WTC11 (cell line): ENCODE measurements at regions not wholly inside any gene's neighbourhood (a gene's known extent, or its start where the extent isn't known, plus 50 kb on each side); places are given as distances from the start of the nearest gene placed in this dataset.
A peak's percentile ranks its signal among the peaks of the same experiment; 100 is the strongest.

ENCODE experiments used
- ATAC-seq: fragments of 200-7000 bp; cut with Tn5 transposase; 2 replicates; pipeline ENCODE4 v1.10.0; 2021; ENCODE audit warnings: mild to moderate bottlenecking, moderate library complexity
- CTCF ChIA-PET: fragments of 300-600 bp; sonication (Branson Sonifier 250); formaldehyde crosslinking; loops from one replicate; lab custom pipeline; 2021; ENCODE audit warnings: antibody characterized with exemption; lab: Charles Lee
- POLR2A ChIA-PET: fragments of 350-600 bp; sonication (Branson Sonifier 250); formaldehyde crosslinking; loops from one replicate; lab custom pipeline; 2021; ENCODE audit warnings: antibody characterized with exemption; lab: Charles Lee
- DNase-seq: peaks from one replicate; pipeline ENCODE4 v3.0.0; 2021; ENCODE audit warnings: low spot score
- H3K27ac Mint-ChIP-seq: 2 replicates; pipeline ENCODE4 v1.8.0; 2021; ENCODE audit warnings: mixed read lengths
- H3K27me3 Mint-ChIP-seq: 2 replicates; pipeline ENCODE4 v1.8.0; 2021; ENCODE audit warnings: low read depth, mild to moderate bottlenecking, moderate library complexity, mixed read lengths
- H3K36me3 Mint-ChIP-seq: 2 replicates; pipeline ENCODE4 v1.8.0; 2021; ENCODE audit warnings: mixed read lengths
- H3K4me1 Mint-ChIP-seq: 2 replicates; pipeline ENCODE4 v1.8.0; 2022; ENCODE audit warnings: mixed read lengths
- H3K4me3 Mint-ChIP-seq: 2 replicates; pipeline ENCODE4 v1.8.0; 2021; ENCODE audit warnings: mild to moderate bottlenecking, moderate library complexity, mixed read lengths
- H3K9me3 Mint-ChIP-seq: 2 replicates; pipeline ENCODE4 v1.8.0; 2021; ENCODE audit warnings: mixed read lengths
- CREM ChIP-seq: sonication (generic); formaldehyde crosslinking; IDR thresholded peaks from 2 replicates; pipeline ENCODE4 v1.8.1; 2022; ENCODE audit warnings: mild to moderate bottlenecking, missing genetic modification reagents, moderate library complexity
- ELF4 ChIP-seq: sonication (generic); formaldehyde crosslinking; IDR thresholded peaks from 2 replicates; pipeline ENCODE4 v1.8.1; 2022; ENCODE audit warnings: low read depth, mild to moderate bottlenecking, moderate library complexity, missing genetic modification reagents
- FOXJ3 ChIP-seq: sonication (generic); formaldehyde crosslinking; IDR thresholded peaks from 2 replicates; pipeline ENCODE4 v1.9.0; 2021; ENCODE audit warnings: missing genetic modification reagents, mild to moderate bottlenecking, borderline replicate concordance
- GABPB1 ChIP-seq: sonication (generic); formaldehyde crosslinking; IDR thresholded peaks from 2 replicates; pipeline ENCODE4 v1.8.1; 2023; ENCODE audit warnings: mild to moderate bottlenecking, missing genetic modification reagents
- GRHL2 ChIP-seq: fragments of 250-450 bp; sonication (Bioruptor Pico); IDR thresholded peaks from 2 replicates; pipeline ENCODE4 v1.8.0; 2022; ENCODE audit warnings: mild to moderate bottlenecking, moderate library complexity; ENCODE audit not compliant: insufficient replicate concordance, severe bottlenecking
- HMGA2 ChIP-seq: fragments of 250-450 bp; sonication (Bioruptor Pico); IDR thresholded peaks from 2 replicates; pipeline ENCODE4 v1.4.0; 2021; ENCODE audit warnings: mild to moderate bottlenecking, moderate library complexity
- IRF2 ChIP-seq: sonication (generic); formaldehyde crosslinking; IDR thresholded peaks from 2 replicates; pipeline ENCODE4 v1.8.0; 2022; ENCODE audit warnings: low read depth, missing genetic modification reagents, borderline replicate concordance
- NR1H2 ChIP-seq: sonication (generic); formaldehyde crosslinking; IDR thresholded peaks from 2 replicates; pipeline ENCODE4 v1.9.0; 2021; ENCODE audit warnings: mild to moderate bottlenecking, moderate library complexity, missing genetic modification reagents
- OVOL2 ChIP-seq: fragments of 250-450 bp; sonication (Bioruptor Pico); IDR thresholded peaks from 2 replicates; pipeline ENCODE4 v1.9.0; 2021; ENCODE audit warnings: mild to moderate bottlenecking, borderline replicate concordance
- SP1 ChIP-seq: sonication (generic); formaldehyde crosslinking; conservative IDR thresholded peaks from 2 replicates; pipeline ENCODE4 v1.8.1; 2022; ENCODE audit warnings: missing genetic modification reagents
- ZBTB43 ChIP-seq: sonication (generic); formaldehyde crosslinking; IDR thresholded peaks from 2 replicates; pipeline ENCODE4 v1.8.1; 2023; ENCODE audit warnings: mild to moderate bottlenecking, missing genetic modification reagents
- ZMAT4 ChIP-seq: fragments of 250-450 bp; sonication (Bioruptor Pico); IDR thresholded peaks from 2 replicates; pipeline ENCODE4 v1.9.0; 2021; ENCODE audit warnings: mild to moderate bottlenecking
- ZNF396 ChIP-seq: fragments of 250-450 bp; sonication (Bioruptor Pico); IDR thresholded peaks from 2 replicates; pipeline ENCODE4 v1.8.0; 2021; ENCODE audit warnings: mild to moderate bottlenecking, moderate library complexity, borderline replicate concordance
- ZNF671 ChIP-seq: fragments of 250-450 bp; sonication (Bioruptor Pico); IDR thresholded peaks from 2 replicates; pipeline ENCODE4 v1.8.0; 2021; ENCODE audit warnings: mild to moderate bottlenecking
- TF ChIP-seq, protein P1 (sequence below): sonication (generic); formaldehyde crosslinking; IDR thresholded peaks from 2 replicates; pipeline ENCODE4 v1.8.1; 2023; ENCODE audit warnings: mild to moderate bottlenecking, missing genetic modification reagents, borderline replicate concordance
- TF ChIP-seq, protein P2 (sequence below): sonication (generic); formaldehyde crosslinking; IDR thresholded peaks from 2 replicates; pipeline ENCODE4 v1.8.0; 2023; ENCODE audit warnings: missing genetic modification reagents
- TF ChIP-seq, protein P3 (sequence below): sonication (generic); formaldehyde crosslinking; IDR thresholded peaks from 2 replicates; pipeline ENCODE4 v1.8.1; 2023; ENCODE audit warnings: mild to moderate bottlenecking, moderate library complexity, missing genetic modification reagents
- TF ChIP-seq, protein P4 (sequence below): fragments of 250-450 bp; sonication (Bioruptor Pico); IDR thresholded peaks from 2 replicates; pipeline ENCODE4 v1.9.0; 2021; ENCODE audit warnings: mild to moderate bottlenecking, borderline replicate concordance

DNA sequence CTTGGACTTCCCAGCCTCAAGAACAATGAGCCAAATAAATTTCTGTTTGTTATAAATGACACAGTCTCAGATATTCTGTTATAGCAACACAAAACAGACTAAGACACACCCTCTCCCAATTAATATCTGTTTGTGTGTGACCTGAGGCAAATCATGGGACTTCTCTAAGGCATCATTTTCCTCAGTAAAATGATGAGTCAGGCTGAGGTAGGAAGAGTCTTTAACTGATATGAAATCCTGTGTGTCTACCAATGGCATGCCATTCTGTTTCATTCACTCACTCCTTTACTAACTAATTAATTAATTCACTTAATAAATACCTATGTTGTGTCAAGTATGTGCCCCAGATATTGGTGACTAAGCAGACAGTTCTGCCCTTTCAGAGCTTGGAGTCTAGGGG lies 258.4 kb upstream of the CRY1 start:
- H3K36me3 Mint-ChIP-seq, result peaks cover 17% of the 10 kb centered on the region
- CTCF ChIA-PET, result no interaction called here
- H3K4me3 Mint-ChIP-seq, result no peak overlapping the region
- H3K27me3 Mint-ChIP-seq, result peaks cover 4% of the 10 kb centered on the region; the same call in 1 of the 2 replicates
- POLR2A ChIA-PET, result no interaction called here
- TF ChIP-seq, protein P1, sequence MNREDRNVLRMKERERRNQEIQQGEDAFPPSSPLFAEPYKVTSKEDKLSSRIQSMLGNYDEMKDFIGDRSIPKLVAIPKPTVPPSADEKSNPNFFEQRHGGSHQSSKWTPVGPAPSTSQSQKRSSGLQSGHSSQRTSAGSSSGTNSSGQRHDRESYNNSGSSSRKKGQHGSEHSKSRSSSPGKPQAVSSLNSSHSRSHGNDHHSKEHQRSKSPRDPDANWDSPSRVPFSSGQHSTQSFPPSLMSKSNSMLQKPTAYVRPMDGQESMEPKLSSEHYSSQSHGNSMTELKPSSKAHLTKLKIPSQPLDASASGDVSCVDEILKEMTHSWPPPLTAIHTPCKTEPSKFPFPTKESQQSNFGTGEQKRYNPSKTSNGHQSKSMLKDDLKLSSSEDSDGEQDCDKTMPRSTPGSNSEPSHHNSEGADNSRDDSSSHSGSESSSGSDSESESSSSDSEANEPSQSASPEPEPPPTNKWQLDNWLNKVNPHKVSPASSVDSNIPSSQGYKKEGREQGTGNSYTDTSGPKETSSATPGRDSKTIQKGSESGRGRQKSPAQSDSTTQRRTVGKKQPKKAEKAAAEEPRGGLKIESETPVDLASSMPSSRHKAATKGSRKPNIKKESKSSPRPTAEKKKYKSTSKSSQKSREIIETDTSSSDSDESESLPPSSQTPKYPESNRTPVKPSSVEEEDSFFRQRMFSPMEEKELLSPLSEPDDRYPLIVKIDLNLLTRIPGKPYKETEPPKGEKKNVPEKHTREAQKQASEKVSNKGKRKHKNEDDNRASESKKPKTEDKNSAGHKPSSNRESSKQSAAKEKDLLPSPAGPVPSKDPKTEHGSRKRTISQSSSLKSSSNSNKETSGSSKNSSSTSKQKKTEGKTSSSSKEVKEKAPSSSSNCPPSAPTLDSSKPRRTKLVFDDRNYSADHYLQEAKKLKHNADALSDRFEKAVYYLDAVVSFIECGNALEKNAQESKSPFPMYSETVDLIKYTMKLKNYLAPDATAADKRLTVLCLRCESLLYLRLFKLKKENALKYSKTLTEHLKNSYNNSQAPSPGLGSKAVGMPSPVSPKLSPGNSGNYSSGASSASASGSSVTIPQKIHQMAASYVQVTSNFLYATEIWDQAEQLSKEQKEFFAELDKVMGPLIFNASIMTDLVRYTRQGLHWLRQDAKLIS (CRISPR knock-in tag), result no peak
- TF ChIP-seq IRF2, result no peak
- DNase-seq, result no peak
- no peak for ATAC-seq
- H3K4me1 Mint-ChIP-seq, result no peaks in the 10 kb centered on the region
- peaks cover 30% of the 10 kb centered on the region for H3K9me3 Mint-ChIP-seq
- 0 out of 2 replicates have a peak overlapping the region, but pooled peaks have one; percentile 15 for H3K27ac Mint-ChIP-seq

DNA sequence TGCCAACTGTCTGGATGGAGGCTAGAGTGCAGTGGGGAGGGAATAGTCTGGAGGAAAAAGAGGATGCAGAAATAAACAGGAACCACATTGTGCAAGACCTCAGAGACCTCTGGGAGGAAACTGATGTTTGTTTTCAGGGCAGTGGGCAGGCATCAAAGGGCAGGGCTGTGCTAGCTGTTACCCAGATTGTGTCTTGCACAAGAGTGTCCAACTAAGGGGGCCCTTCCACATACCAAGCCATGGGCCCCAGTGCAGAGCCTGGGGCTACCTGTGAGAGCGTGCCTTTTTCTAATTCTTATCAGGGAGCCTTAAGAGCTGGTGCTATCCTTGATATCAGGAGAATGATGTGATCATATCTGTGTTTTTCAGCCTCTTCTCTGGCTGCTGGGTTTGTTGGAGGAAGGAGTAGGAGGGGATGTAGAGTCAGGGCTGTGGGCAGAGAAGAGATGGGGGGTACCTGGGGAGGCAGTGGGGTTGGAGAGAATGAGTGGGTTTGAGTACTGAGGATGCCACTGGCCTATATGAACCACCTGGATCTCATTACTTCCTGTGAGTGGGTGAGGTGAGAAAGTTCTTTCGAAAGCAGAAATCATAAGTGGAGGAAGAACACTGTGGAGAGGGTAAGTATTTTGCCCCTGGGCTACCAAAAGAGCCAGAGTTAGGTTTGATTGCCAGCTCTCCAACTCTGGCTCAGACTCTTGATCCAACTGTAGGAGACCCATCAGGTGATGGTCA lies 259.2 kb upstream of the CRY1 start:
- ChIA-PET POLR2A (no interaction called here), CTCF (no interaction called here)
- DNase-seq (no peak), ATAC-seq (no peak)
- peaks cover 23% of the 10 kb centered on the region for H3K9me3 Mint-ChIP-seq
- peaks cover 15% of the 10 kb centered on the region for H3K36me3 Mint-ChIP-seq
- no peaks in the 10 kb centered on the region for H3K4me1 Mint-ChIP-seq
- H3K27me3 Mint-ChIP-seq, result peaks cover 4% of the 10 kb centered on the region; the same call in 1 of the 2 replicates
- H3K4me3 Mint-ChIP-seq, result no peak overlapping the region
- TF ChIP-seq SP1 (CRISPR knock-in tag) (no peak), GABPB1 (CRISPR knock-in tag) (peak; percentile 80), NR1H2 (no peak)
- H3K27ac Mint-ChIP-seq, result 0 out of 2 replicates have a peak overlapping the region, but pooled peaks have one; percentile 15

GRCh38 chr12:107353312-107353711 lies 260.0 kb upstream of the CRY1 start:
- CTCF ChIA-PET, result no interaction called here
- Mint-ChIP-seq H3K27ac (no peak overlapping the region), H3K9me3 (peaks cover 20% of the 10 kb centered on the region), H3K36me3 (peaks cover 14% of the 10 kb centered on the region), H3K4me3 (no peak overlapping the region), H3K4me1 (no peaks in the 10 kb centered on the region), H3K27me3 (peaks cover 4% of the 10 kb centered on the region; the same call in 1 of the 2 replicates)
- no peak for ATAC-seq
- DNase-seq, result no peak
- POLR2A ChIA-PET, result no interaction called here
- TF ChIP-seq, protein P2, sequence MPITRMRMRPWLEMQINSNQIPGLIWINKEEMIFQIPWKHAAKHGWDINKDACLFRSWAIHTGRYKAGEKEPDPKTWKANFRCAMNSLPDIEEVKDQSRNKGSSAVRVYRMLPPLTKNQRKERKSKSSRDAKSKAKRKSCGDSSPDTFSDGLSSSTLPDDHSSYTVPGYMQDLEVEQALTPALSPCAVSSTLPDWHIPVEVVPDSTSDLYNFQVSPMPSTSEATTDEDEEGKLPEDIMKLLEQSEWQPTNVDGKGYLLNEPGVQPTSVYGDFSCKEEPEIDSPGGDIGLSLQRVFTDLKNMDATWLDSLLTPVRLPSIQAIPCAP, result no peak
- TF ChIP-seq GRHL2 (no peak), CREM (no peak), HMGA2 (CRISPR knock-in tag) (no peak), FOXJ3 (CRISPR knock-in tag) (no peak), ZNF396 (CRISPR knock-in tag) (no peak), ELF4 (no peak), ZMAT4 (CRISPR knock-in tag) (no peak), ZNF671 (CRISPR knock-in tag) (no peak), ZBTB43 (CRISPR knock-in tag) (no peak), OVOL2 (CRISPR knock-in tag) (no peak)
- TF ChIP-seq, protein P3, sequence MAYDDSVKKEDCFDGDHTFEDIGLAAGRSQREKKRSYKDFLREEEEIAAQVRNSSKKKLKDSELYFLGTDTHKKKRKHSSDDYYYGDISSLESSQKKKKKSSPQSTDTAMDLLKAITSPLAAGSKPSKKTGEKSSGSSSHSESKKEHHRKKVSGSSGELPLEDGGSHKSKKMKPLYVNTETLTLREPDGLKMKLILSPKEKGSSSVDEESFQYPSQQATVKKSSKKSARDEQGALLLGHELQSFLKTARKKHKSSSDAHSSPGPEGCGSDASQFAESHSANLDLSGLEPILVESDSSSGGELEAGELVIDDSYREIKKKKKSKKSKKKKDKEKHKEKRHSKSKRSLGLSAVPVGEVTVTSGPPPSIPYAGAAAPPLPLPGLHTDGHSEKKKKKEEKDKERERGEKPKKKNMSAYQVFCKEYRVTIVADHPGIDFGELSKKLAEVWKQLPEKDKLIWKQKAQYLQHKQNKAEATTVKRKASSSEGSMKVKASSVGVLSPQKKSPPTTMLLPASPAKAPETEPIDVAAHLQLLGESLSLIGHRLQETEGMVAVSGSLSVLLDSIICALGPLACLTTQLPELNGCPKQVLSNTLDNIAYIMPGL (CRISPR knock-in tag), result no peak
- TF ChIP-seq, protein P4, sequence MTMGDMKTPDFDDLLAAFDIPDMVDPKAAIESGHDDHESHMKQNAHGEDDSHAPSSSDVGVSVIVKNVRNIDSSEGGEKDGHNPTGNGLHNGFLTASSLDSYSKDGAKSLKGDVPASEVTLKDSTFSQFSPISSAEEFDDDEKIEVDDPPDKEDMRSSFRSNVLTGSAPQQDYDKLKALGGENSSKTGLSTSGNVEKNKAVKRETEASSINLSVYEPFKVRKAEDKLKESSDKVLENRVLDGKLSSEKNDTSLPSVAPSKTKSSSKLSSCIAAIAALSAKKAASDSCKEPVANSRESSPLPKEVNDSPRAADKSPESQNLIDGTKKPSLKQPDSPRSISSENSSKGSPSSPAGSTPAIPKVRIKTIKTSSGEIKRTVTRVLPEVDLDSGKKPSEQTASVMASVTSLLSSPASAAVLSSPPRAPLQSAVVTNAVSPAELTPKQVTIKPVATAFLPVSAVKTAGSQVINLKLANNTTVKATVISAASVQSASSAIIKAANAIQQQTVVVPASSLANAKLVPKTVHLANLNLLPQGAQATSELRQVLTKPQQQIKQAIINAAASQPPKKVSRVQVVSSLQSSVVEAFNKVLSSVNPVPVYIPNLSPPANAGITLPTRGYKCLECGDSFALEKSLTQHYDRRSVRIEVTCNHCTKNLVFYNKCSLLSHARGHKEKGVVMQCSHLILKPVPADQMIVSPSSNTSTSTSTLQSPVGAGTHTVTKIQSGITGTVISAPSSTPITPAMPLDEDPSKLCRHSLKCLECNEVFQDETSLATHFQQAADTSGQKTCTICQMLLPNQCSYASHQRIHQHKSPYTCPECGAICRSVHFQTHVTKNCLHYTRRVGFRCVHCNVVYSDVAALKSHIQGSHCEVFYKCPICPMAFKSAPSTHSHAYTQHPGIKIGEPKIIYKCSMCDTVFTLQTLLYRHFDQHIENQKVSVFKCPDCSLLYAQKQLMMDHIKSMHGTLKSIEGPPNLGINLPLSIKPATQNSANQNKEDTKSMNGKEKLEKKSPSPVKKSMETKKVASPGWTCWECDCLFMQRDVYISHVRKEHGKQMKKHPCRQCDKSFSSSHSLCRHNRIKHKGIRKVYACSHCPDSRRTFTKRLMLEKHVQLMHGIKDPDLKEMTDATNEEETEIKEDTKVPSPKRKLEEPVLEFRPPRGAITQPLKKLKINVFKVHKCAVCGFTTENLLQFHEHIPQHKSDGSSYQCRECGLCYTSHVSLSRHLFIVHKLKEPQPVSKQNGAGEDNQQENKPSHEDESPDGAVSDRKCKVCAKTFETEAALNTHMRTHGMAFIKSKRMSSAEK, result no peak
